Cardiac muscle cell (in vitro differentiated cells and primary cell): ENCODE measurements at regions not wholly inside any gene's neighbourhood (a gene's known extent, or its start where the extent isn't known, plus 50 kb on each side); places are given as distances from the start of the nearest gene placed in this dataset.

Experiments used
- DNase-seq, 2 donors: peaks; one replicate each; pipeline versions ENCODE4 v3.0.0 to v3.0.0-alpha.2; 2010 to 2017; ENCODE audit warnings: low read depth in 1 of 2, low spot score in 1 of 2
- H3K27ac ChIP-seq: fragments of 200-600 bp; sonication (generic); 2 replicates; pipeline ENCODE4 v1.5.1; 2016
- H3K27me3 ChIP-seq: fragments of 200-600 bp; sonication (generic); 2 replicates; pipeline ENCODE4 v1.6.0; 2016; ENCODE audit warnings: control low read depth
- H3K36me3 ChIP-seq: fragments of 200-600 bp; sonication (generic); 2 replicates; pipeline ENCODE4 v1.5.1; 2016; ENCODE audit warnings: control low read depth
- H3K4me1 ChIP-seq: fragments of 200-600 bp; sonication (generic); 2 replicates; pipeline ENCODE4 v1.8.1; 2017; ENCODE audit warnings: low read depth, mild to moderate bottlenecking, mixed run types
- H3K4me3 ChIP-seq: fragments of 200-600 bp; sonication (generic); 2 replicates; pipeline ENCODE4 v1.5.1; 2016; ENCODE audit warnings: mild to moderate bottlenecking
- H3K9me3 ChIP-seq: fragments of 200-600 bp; sonication (generic); 2 replicates; pipeline ENCODE4 v1.5.1; 2017; ENCODE audit warnings: low read depth, mild to moderate bottlenecking, control low read depth
- CTCF ChIP-seq: IDR thresholded peaks from 2 replicates; pipeline ENCODE4 v1.5.1; 2012; ENCODE audit warnings: low read depth, mild to moderate bottlenecking, low read length

DNA sequence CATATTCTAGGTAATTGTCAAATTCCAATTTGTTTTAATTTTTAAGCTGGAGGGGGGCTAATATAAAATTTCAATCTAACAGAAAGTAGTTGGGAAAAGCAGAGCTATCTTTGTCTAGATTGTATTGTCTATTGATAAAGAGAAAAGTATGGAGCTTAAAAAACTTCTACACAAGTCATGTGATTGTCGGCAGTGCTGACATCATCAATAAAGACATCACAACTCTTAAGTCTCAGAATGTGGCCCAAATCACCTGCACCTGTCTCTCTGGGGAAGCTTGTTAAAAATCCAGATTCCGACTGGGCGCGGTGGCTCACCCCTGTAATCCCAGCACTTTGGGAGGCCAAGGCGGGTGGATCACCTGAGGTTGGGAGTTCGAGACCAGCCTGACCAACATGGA lies 333.8 kb downstream of the RASEF start:
- Histone ChIP-seq H3K27ac (no peak overlapping the region), H3K9me3 (no peaks in the 10 kb centered on the region), H3K27me3 (no peaks in the 10 kb centered on the region), H3K4me3 (no peak overlapping the region), H3K4me1 (no peaks in the 10 kb centered on the region), H3K36me3 (no peaks in the 10 kb centered on the region)
- no peak for TF ChIP-seq CTCF
- no peak for DNase-seq

DNA sequence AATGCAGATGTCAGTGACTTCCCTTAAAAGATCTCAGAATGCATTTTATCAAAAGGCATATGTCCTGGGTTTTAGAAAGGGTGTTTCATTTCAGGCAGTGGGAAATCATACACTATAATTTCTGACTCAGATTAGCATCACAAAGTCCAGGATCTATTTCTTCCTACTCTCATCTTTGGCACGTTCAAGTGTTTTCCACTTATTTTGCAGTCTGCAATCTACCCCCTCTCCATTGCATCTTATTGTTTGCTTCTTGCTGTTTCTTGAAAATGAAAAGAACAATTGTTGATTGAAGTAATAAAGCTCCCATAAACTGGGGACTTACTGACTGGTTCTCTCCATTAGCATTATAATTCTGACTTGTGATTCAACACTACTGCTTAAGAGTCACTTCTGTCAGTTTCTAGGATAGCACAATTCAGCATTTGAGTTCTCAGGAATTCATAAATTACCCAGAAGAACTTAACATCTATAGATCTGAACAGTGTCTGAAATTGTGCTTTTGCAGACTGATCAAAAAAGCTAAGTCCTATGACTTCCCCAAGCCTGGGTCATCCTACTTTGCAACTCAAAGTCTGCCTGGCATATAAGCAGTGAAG lies 332.9 kb downstream of the RASEF start:
- H3K27me3 ChIP-seq = no peaks in the 10 kb centered on the region
- H3K9me3 ChIP-seq = no peaks in the 10 kb centered on the region
- no peak for TF ChIP-seq CTCF
- H3K4me3 ChIP-seq = no peak overlapping the region
- no peaks in the 10 kb centered on the region for H3K4me1 ChIP-seq
- no peaks in the 10 kb centered on the region for H3K36me3 ChIP-seq
- no peak overlapping the region for H3K27ac ChIP-seq
- no peak for DNase-seq

GRCh38 chr9:82732928-82733327 lies 330.0 kb downstream of the RASEF start:
- no peak overlapping the region for H3K4me3 ChIP-seq
- DNase-seq = no peak
- TF ChIP-seq CTCF = no peak
- no peaks in the 10 kb centered on the region for H3K4me1 ChIP-seq
- H3K27me3 ChIP-seq = no peaks in the 10 kb centered on the region
- H3K9me3 ChIP-seq = no peaks in the 10 kb centered on the region
- no peak overlapping the region for H3K27ac ChIP-seq
- H3K36me3 ChIP-seq = no peaks in the 10 kb centered on the region

GRCh38 chr9:82736126-82736525 lies 326.8 kb downstream of the RASEF start:
- Histone ChIP-seq H3K9me3 (no peaks in the 10 kb centered on the region), H3K36me3 (no peaks in the 10 kb centered on the region), H3K27me3 (no peaks in the 10 kb centered on the region), H3K4me3 (no peak overlapping the region), H3K27ac (no peak overlapping the region), H3K4me1 (no peaks in the 10 kb centered on the region)
- no peak for DNase-seq
- no peak for TF ChIP-seq CTCF

DNA sequence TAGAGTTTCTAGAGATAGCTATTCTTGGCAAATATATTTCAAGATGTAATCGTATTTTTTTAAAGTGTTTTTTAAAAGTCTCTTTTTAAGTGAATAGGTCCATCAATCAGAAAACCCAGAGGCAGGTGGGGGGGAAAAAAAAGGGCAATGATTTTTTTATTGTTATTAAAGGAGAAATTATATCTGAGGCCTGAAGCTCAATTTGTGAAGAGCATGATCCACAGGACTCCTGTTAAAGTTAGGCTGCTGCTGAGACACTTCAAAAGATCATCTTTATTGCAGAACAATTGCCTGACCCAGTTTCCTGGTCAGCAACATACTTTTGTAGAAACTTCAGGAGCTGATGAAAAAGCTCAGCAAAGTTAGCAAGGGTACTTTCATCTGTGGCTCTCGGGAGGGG lies 326.2 kb downstream of the RASEF start:
- Histone ChIP-seq H3K27ac (no peak overlapping the region), H3K36me3 (no peaks in the 10 kb centered on the region), H3K27me3 (no peaks in the 10 kb centered on the region), H3K4me3 (no peak overlapping the region), H3K9me3 (no peaks in the 10 kb centered on the region), H3K4me1 (no peaks in the 10 kb centered on the region)
- TF ChIP-seq CTCF = no peak
- DNase-seq = no peak

GRCh38 chr9:82745919-82746318 lies 317.0 kb downstream of the RASEF start:
- Histone ChIP-seq H3K27me3 (no peaks in the 10 kb centered on the region), H3K4me3 (no peak overlapping the region), H3K9me3 (no peaks in the 10 kb centered on the region), H3K36me3 (no peaks in the 10 kb centered on the region), H3K4me1 (no peaks in the 10 kb centered on the region), H3K27ac (no peak overlapping the region)
- DNase-seq = no peak
- no peak for TF ChIP-seq CTCF
